ENCODE measurements at regions not wholly inside any gene's neighbourhood (a gene's known extent, or its start where the extent isn't known, plus 50 kb on each side); places are given as distances from the start of the nearest gene placed in this dataset.

DNA sequence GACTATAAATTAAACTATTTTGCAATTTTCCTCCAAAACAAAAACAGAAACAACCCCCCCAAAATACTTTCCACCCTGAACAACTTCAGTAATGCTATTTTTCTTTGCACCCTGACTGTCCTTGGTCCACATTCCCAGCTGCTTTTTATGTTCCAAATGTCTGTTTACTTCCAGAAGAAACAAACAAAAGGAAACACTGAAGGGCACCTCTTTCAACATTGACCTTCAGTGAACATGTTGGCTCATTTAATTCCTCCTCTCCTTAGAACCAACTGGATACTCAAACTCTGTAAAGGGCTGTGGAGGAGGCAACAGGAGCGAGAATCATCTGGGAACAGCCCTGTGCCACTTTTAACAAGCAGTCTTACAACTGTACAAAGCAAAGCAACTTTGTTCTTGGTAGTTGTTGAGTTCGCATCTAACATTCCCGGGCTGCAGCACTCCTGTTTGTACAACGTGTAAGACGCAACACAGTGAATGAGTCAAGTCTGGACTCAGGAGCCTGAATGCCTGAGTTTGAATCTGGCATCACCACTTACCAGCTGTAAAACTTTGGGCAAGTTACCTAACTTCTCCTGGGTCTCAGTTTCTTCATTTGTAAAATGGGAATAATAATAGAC is 111.4 kb upstream of the GATA6 start:
- DNase-seq (ENCODE audit: low spot score): no peak
- TF ChIP-seq, protein P1, sequence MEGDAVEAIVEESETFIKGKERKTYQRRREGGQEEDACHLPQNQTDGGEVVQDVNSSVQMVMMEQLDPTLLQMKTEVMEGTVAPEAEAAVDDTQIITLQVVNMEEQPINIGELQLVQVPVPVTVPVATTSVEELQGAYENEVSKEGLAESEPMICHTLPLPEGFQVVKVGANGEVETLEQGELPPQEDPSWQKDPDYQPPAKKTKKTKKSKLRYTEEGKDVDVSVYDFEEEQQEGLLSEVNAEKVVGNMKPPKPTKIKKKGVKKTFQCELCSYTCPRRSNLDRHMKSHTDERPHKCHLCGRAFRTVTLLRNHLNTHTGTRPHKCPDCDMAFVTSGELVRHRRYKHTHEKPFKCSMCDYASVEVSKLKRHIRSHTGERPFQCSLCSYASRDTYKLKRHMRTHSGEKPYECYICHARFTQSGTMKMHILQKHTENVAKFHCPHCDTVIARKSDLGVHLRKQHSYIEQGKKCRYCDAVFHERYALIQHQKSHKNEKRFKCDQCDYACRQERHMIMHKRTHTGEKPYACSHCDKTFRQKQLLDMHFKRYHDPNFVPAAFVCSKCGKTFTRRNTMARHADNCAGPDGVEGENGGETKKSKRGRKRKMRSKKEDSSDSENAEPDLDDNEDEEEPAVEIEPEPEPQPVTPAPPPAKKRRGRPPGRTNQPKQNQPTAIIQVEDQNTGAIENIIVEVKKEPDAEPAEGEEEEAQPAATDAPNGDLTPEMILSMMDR (IDR thresholded peaks at IDR 0.05): no peak
- Histone ChIP-seq H3K4me3 (no peak overlapping the region), H3K27ac (no peak overlapping the region)

DNA sequence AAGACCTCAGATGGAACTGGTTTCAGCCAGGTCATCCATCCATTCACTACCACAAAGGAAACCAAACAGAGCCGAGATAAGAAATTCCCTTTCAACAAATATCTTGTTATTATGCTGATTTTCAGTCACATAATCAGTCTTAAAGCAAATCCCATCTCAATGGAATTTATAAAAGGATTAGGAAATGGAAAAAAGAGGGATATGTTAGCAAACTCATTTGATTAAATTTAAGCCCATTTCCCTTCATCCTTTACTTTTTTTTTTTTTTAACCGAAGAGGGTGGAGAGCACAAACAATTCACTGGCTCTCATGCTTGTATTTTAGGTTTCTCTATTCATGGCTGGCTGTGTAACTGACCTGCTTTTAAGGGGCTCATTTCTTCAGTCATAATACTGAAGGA is 109.0 kb upstream of the GATA6 start:
- no peak overlapping the region for H3K27ac ChIP-seq
- TF ChIP-seq, protein P1 (IDR thresholded peaks at IDR 0.05): no peak
- DNase-seq (ENCODE audit: low spot score): no peak
- no peak overlapping the region for H3K4me3 ChIP-seq

DNA sequence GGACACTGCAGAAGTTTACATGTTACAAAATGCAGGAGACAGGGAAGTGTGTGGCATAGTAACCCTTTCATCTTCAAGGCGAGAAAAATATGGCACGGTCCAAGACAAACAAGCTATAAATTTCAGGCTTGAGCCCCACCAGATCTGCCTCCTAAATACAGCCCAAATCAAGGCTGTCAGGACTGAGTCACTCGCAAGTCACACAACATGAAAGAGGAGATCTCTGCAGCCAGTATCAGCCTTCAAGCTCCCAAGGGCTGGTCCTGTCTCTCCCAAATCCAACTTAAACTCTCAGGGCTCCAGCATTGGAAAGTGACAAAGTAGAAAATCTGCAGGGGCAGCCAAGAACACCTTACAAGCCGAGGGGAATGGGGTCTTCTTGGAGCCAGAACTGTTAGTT is 106.3 kb upstream of the GATA6 start:
- Histone ChIP-seq H3K27ac (no peak overlapping the region), H3K4me3 (no peak overlapping the region)
- DNase-seq (ENCODE audit: low spot score): no peak
- TF ChIP-seq, protein P1 (IDR thresholded peaks at IDR 0.05): no peak

DNA sequence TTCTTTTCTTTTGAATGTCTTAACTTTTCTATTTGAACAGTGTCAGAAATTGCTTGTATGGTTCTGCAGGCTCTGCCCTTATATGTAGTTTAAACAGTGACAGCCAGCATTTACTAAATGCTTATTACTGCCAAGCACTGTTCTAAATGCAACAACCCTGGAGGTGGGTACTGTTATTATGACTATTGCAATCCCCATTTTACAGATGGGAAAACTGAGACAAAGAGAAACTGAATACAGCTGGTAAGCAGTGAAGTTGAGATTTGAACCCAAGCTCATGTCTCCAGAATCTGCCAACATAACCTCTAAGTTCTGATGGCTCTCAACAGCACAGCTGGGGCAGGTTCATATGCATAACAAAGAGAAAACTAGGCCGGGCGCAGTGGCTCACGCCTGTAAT is 105.7 kb upstream of the GATA6 start:
- DNase-seq (ENCODE audit: low spot score): no peak
- TF ChIP-seq, protein P1 (IDR thresholded peaks at IDR 0.05): no peak
- Histone ChIP-seq H3K27ac (no peak overlapping the region), H3K4me3 (no peak overlapping the region)

DNA sequence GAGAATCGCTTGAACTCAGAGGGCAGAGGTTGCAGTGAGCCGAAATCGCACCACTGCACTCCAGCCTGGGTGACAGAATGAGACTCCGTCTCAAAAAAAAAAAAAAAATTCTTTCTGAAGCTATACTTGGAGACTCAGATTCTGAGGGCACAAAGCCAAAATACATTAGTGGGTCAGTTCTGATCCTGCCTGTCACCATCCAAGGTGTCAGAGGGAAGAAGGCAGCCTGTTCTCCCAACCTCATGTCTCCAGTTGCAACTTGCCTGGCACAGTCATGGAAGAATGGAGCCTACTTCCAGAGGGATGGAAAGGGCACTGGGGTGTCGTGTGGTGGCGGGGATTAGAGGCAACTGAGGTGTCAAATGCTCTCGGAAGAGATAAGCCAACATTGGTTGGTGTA is 104.8 kb upstream of the GATA6 start:
- TF ChIP-seq, protein P1 (IDR thresholded peaks at IDR 0.05): no peak
- H3K27ac ChIP-seq: no peak overlapping the region
- no peak for DNase-seq (ENCODE audit: low spot score)
- no peak overlapping the region for H3K4me3 ChIP-seq

DNA sequence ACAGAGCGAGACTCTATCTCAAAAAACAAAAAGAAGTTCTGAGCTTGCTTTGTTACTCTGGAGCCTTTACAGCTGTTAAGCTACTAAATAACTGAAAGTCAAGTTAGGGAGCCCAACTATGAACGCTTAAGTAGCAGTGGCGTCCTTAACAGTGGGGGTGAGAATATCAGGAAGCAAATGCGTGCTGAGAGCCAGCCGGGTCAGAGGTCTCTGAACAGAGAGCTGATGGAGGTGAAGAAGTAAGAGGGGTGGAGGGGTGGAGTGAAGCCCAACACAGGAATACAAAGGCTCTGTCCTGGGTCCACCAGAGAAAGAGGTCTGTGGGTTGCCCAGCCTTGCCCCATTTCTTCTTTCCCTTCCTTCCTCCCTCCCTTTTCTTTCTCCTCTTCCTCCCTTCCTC is 104.1 kb upstream of the GATA6 start:
- TF ChIP-seq, protein P1 (IDR thresholded peaks at IDR 0.05): no peak

DNA sequence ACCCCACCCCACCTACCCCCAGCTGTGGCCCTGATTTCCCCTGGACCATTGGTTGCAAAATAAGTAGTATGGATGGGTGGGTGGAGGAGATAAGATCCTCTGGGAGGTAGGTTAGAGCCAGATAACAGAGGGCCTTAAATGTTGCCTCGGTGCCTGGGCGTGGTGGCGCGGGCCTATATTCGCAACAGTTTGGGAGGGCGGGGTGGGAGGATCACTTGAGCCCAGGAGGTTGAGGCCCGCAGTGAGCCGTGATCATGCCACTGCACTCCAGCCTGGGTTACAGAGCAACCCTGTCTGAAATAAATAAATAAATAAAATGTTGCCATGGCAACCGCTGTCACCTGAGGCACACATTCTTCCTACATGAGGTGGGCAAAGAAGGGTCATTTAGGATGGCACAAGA is 103.3 kb upstream of the GATA6 start:
- no peak overlapping the region for H3K4me3 ChIP-seq
- no peak overlapping the region for H3K27ac ChIP-seq
- DNase-seq (ENCODE audit: low spot score): no peak
- TF ChIP-seq, protein P1 (IDR thresholded peaks at IDR 0.05): no peak

More for the DNA sequence above, 104.1 kb upstream of the GATA6 start:
- H3K27ac ChIP-seq: no peak overlapping the region
- H3K4me3 ChIP-seq: no peak overlapping the region
- DNase-seq (ENCODE audit: low spot score): no peak
